ENCODE measurements at regions not wholly inside any gene's neighbourhood (a gene's known extent, or its start where the extent isn't known, plus 50 kb on each side); places are given as distances from the start of the nearest gene placed in this dataset.
"Not testable (repeated sequence)": the region's sequence is repeated elsewhere in the genome, so short reads cannot be mapped to it uniquely, and the experiment has no call there.

- Histone ChIP-seq H3K4me1 (replicated peaks in 1 of 2) (no peaks in the 10 kb centered on the region), H3K27me3 (no peaks in the 10 kb centered on the region), H3K36me3 (replicated peaks in 1 of 2) (no peaks in the 10 kb centered on the region), H3K27ac (no peak overlapping the region), H3K9me3 (replicated peaks in 1 of 3) (no peaks in the 10 kb centered on the region), H3K4me3 (no peak overlapping the region)
- TF ChIP-seq CTCF (IDR thresholded peaks at IDR 0.05) (no peak), POLR2A (IDR thresholded peaks at IDR 0.05) (no peak)
- 50 to 67% (median 63%) methylated on average over 1 of the region's 1 CpG for WGBS, 4 donors
- intact Hi-C loops (cut with DNase I), result no loop called here
- no peak for DNase-seq
Measured at GRCh38 chr4:112736718-112737135, 99.8 kb downstream of the LARP7 start.

- Histone ChIP-seq H3K4me3 (no peak overlapping the region), H3K27me3 (no peaks in the 10 kb centered on the region), H3K27ac (no peak overlapping the region), H3K36me3 (replicated peaks in 1 of 2) (no peaks in the 10 kb centered on the region), H3K4me1 (replicated peaks in 1 of 2) (no peaks in the 10 kb centered on the region), H3K9me3 (replicated peaks in 1 of 3) (no peaks in the 10 kb centered on the region)
- 80 to 90% (median 87%) methylated on average over 8 of the region's 8 CpGs for WGBS, 4 donors
- TF ChIP-seq CTCF (IDR thresholded peaks at IDR 0.05) (no peak), POLR2A (IDR thresholded peaks at IDR 0.05) (no peak)
- intact Hi-C loops (cut with DNase I), result no loop called here
- DNase-seq, result no peak
Measured at GRCh38 chr4:112739442-112739841, 102.5 kb downstream of the LARP7 start.

GRCh38 chr4:112747036-112747435 is 110.1 kb downstream of the LARP7 start:
- Histone ChIP-seq H3K27ac (no peak overlapping the region), H3K36me3 (replicated peaks in 1 of 2) (no peaks in the 10 kb centered on the region), H3K4me1 (replicated peaks in 1 of 2) (no peaks in the 10 kb centered on the region), H3K27me3 (no peaks in the 10 kb centered on the region), H3K4me3 (no peak overlapping the region), H3K9me3 (replicated peaks in 1 of 3) (no peaks in the 10 kb centered on the region)
- WGBS, 4 donors, result 38 to 58% (median 49%) methylated on average over 1 of the region's 1 CpG
- TF ChIP-seq CTCF (IDR thresholded peaks at IDR 0.05) (no peak), POLR2A (IDR thresholded peaks at IDR 0.05) (no peak)
- intact Hi-C loops (cut with DNase I), result no loop called here
- no peak for DNase-seq

GRCh38 chr4:112748352-112748878 is 111.5 kb downstream of the LARP7 start:
- no peak overlapping the region for H3K4me3 ChIP-seq
- intact Hi-C loops (cut with DNase I), result no loop called here
- no peak for TF ChIP-seq CTCF (IDR thresholded peaks at IDR 0.05)
- TF ChIP-seq POLR2A (IDR thresholded peaks at IDR 0.05), result no peak

GRCh38 chr4:112750749-112751148 is 113.8 kb downstream of the LARP7 start:
- H3K4me3 ChIP-seq; H3K27me3 ChIP-seq; H3K9me3 ChIP-seq (replicated peaks in 1 of 3); H3K27ac ChIP-seq; H3K4me1 ChIP-seq (replicated peaks in 1 of 2); intact Hi-C loops (cut with DNase I); H3K36me3 ChIP-seq (replicated peaks in 1 of 2); DNase-seq: not testable (repeated sequence)
- WGBS, 4 donors, result 78 to 92% (median 83%) methylated on average over 7 of the region's 7 CpGs

More at GRCh38 chr4:112748352-112748878, 111.5 kb downstream of the LARP7 start:
- Histone ChIP-seq H3K4me1 (replicated peaks in 1 of 2) (no peaks in the 10 kb centered on the region), H3K36me3 (replicated peaks in 1 of 2) (no peaks in the 10 kb centered on the region), H3K27ac (no peak overlapping the region), H3K27me3 (no peaks in the 10 kb centered on the region), H3K9me3 (replicated peaks in 1 of 3) (no peaks in the 10 kb centered on the region)
- no peak for DNase-seq

All from adrenal gland (tissue), 9 donors.